ENCODE measurements at regions not wholly inside any gene's neighbourhood (a gene's known extent, or its start where the extent isn't known, plus 50 kb on each side); places are given as distances from the start of the nearest gene placed in this dataset.

DNA sequence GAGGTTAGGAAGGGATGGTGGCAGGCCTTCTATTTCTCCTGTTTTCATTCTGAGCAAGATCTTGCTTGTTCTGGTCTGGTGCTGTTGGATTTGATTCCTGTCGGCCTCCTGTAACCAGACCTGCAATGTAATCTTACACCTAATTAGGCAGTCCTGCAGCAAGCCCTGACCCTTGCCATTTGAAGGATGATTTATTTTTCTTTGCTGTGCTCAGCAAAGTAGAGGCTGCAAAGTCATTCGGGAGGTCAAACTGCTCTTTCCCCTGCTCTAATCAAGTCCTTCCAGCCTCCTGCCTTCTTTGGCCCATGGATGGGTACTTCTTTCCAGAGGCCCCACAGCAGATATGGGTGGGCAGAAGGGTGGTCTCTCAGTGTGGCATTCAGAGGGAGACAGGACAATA is 417.7 kb upstream of the USP24 start:
- no peak overlapping the region for H3K18ac ChIP-seq (ENCODE audit: insufficient read length, low read depth, low read length)
- Mint-ChIP-seq H3K27me3 (ENCODE audit: low read depth) (no peaks in the 10 kb centered on the region), H3K4me3 (no peak overlapping the region), H3K4me1 (peaks cover 0 to 14% of the 10 kb centered on the region in 2 experiments; a peak in 2 of 4 replicates), H3K36me3 (ENCODE audit: insufficient read depth in 1 of 3, low read depth in 3 of 3) (no peaks in the 10 kb centered on the region), H3K9me3 (no peaks in the 10 kb centered on the region), H3K27ac (no peak overlapping the region)
- no peak overlapping the region for H3K23ac ChIP-seq (ENCODE audit: insufficient read length, low read depth, low read length)
- no CpG with 5 or more reads among the region's 2 CpGs for WGBS (ENCODE audit: extremely low coverage, insufficient read length, low lambda C conversion rate)
- TF ChIP-seq CTCF (conservative IDR thresholded peaks at IDR 0.05), result no peak
- no peaks in the 10 kb centered on the region for H3K79me1 ChIP-seq (ENCODE audit: insufficient read depth, low read depth, low read length, poor library complexity, severe bottlenecking)
- no peak overlapping the region for H3K9ac ChIP-seq (ENCODE audit: extremely low read depth, insufficient read length, low read length)
- DNase-seq, result no peak
- no peaks in the 10 kb centered on the region for H3K23me2 ChIP-seq (ENCODE audit: insufficient read length, low read depth, low read length, poor library complexity, severe bottlenecking)
- no peak overlapping the region for H3T11ph ChIP-seq (ENCODE audit: low read length)
- no peak overlapping the region for H3K4ac ChIP-seq (ENCODE audit: low read depth, low read length)
- H2BK120ac ChIP-seq (ENCODE audit: low read depth, low read length, poor library complexity, severe bottlenecking), result no peak overlapping the region
- no peak overlapping the region for H2BK15ac ChIP-seq (ENCODE audit: low read depth, low read length)
- H2BK20ac ChIP-seq (ENCODE audit: low read depth, low read length, poor library complexity, severe bottlenecking), result no peak overlapping the region
- no peaks in the 10 kb centered on the region for H3K9me3 ChIP-seq (ENCODE audit: control insufficient read depth, low read depth, low read length)
- no peak overlapping the region for H2AK5ac ChIP-seq (ENCODE audit: insufficient read length, low read length)
- H3K27me3 ChIP-seq (ENCODE audit: insufficient read depth, low read length), result no peaks in the 10 kb centered on the region
- no peak overlapping the region for H4K8ac ChIP-seq (replicated peaks; ENCODE audit: insufficient read length, low read depth, low read length)
- H2AFZ ChIP-seq (ENCODE audit: low read length), result no peak overlapping the region
- H4K20me1 ChIP-seq (ENCODE audit: control insufficient read depth, insufficient read depth, insufficient read length), result no peaks in the 10 kb centered on the region
- H2BK5ac ChIP-seq (ENCODE audit: insufficient read length, low read length), result no peak overlapping the region
- no peak overlapping the region for H3K56ac ChIP-seq (ENCODE audit: insufficient read length, low read depth, low read length)
- H2BK12ac ChIP-seq (ENCODE audit: insufficient read length, low read depth, low read length), result no peak overlapping the region
- H3K4me1 ChIP-seq (ENCODE audit: insufficient read depth, low read length), result 0 out of 2 replicates have a peak, but pooled peaks cover 5% of the 10 kb centered on the region
- no peak overlapping the region for H4K5ac ChIP-seq (ENCODE audit: insufficient read length, low read depth, low read length)
- no peak overlapping the region for H4K91ac ChIP-seq (ENCODE audit: insufficient read length, low read depth, low read length)
- H3K27ac ChIP-seq (ENCODE audit: insufficient read length, low read depth, low read length), result no peak overlapping the region
- H3K14ac ChIP-seq (ENCODE audit: insufficient read depth, low read length), result no peak overlapping the region
- H3K79me2 ChIP-seq (ENCODE audit: insufficient read depth, low read length), result no peaks in the 10 kb centered on the region
- H3K4me2 ChIP-seq (ENCODE audit: insufficient read depth, insufficient read length, low read length), result no peak overlapping the region

All from H9 (cell line).